Gastroesophageal sphincter (tissue), 3 donors: ENCODE measurements at regions not wholly inside any gene's neighbourhood (a gene's known extent, or its start where the extent isn't known, plus 50 kb on each side); places are given as distances from the start of the nearest gene placed in this dataset.

ENCODE experiments used
- POLR2A ChIP-seq, 2 donors: fragments of 450-650 bp; IDR thresholded peaks; one replicate each; pipeline ENCODE4 v1.6.1; 2017; ENCODE audit warnings: antibody characterized with exemption in 2 of 2, mild to moderate bottlenecking in 2 of 2, moderate library complexity in 1 of 2
- TF ChIP-seq, protein P1 (sequence below), 4 experiments: fragments of 200-600 bp in 2 of 4; fragments of 450-650 bp in 2 of 4; sonication (generic) in 1 of 4; IDR thresholded peaks; one replicate each; pipeline ENCODE4 v1.5.1; 2017 to 2019; ENCODE audit warnings: antibody characterized with exemption in 4 of 4, mild to moderate bottlenecking in 2 of 4, moderate library complexity in 2 of 4

DNA sequence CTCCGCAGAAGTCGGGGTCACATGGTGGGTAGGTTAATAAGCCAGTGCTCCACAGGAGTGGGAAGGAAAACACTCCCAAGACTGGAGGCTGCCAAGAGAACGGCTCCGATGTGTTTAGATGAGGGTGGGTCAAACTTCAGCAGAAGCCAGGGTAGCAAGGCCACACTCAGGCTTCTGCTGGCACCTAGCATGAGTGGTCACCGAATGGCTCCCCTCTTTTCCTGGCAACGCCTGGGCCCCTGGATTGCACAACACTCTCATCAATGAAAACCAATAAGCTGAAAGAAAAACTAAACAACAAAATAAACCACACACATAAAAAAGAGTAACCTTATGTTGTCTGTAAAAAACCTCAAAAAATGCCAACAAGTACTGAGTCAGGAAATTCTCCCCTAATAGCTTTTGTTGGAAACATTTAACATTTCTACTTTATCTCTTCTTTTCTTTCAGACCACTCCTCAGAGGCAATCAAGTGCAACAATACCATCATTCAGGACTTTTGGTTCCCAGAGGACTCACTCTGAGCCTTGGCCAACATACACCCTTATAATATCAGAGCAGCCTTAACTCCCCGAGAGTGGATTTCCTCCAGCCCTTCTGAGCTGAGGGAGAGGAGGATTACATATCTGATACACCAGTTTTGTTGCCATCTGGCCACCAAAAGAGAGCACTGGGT, 279.9 kb downstream of the ENC1 start:
- no peak for TF ChIP-seq POLR2A (IDR thresholded peaks at IDR 0.05)
- TF ChIP-seq, protein P1, sequence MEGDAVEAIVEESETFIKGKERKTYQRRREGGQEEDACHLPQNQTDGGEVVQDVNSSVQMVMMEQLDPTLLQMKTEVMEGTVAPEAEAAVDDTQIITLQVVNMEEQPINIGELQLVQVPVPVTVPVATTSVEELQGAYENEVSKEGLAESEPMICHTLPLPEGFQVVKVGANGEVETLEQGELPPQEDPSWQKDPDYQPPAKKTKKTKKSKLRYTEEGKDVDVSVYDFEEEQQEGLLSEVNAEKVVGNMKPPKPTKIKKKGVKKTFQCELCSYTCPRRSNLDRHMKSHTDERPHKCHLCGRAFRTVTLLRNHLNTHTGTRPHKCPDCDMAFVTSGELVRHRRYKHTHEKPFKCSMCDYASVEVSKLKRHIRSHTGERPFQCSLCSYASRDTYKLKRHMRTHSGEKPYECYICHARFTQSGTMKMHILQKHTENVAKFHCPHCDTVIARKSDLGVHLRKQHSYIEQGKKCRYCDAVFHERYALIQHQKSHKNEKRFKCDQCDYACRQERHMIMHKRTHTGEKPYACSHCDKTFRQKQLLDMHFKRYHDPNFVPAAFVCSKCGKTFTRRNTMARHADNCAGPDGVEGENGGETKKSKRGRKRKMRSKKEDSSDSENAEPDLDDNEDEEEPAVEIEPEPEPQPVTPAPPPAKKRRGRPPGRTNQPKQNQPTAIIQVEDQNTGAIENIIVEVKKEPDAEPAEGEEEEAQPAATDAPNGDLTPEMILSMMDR (IDR thresholded peaks at IDR 0.05) = no peak
